ENCODE measurements at regions not wholly inside any gene's neighbourhood (a gene's known extent, or its start where the extent isn't known, plus 50 kb on each side); places are given as distances from the start of the nearest gene placed in this dataset.

DNA sequence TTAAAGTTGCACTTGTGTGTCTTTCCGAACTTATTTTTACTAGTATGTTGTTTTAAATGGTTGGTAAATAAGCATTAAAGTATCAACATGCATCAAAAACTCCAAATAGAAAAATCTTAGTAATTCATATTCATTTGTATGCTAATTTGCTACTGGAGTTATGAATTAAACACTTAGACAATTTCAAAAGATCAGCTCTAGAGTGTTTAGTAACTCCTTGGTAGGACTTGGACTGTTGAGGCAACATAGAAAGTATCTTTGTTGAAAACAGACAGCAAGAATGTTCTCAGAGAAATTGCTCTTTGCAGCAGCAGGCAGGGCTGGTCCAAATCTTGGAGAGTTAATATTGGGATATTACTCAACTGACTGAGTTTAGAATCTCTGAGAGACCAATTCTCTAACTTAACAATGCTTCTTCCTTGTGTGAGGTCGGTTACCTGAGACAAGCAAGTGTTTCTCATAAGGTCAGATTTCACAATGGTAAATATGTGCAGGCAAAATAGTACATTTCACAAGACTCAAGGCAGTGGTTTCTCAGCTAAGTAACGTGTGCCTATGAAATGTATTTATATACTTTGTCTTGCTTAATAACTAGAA is 147.8 kb upstream of the IL12A start:
- no peaks in the 10 kb centered on the region for H3K36me3 ChIP-seq
- no peak for DNase-seq (ENCODE audit: low spot score in 2 of 2)
- H3K9me3 ChIP-seq = no peaks in the 10 kb centered on the region
- no peak overlapping the region for H3K27ac ChIP-seq
- TF ChIP-seq CTCF (IDR thresholded peaks at IDR 0.05) = no peak
- intact Hi-C loops (cut with DNase I) = no loop called here
- H3K4me3 ChIP-seq = no peak overlapping the region
- no peaks in the 10 kb centered on the region for H3K27me3 ChIP-seq
- peaks cover 4 to 24% of the 10 kb centered on the region in 2 donors for H3K4me1 ChIP-seq

DNA sequence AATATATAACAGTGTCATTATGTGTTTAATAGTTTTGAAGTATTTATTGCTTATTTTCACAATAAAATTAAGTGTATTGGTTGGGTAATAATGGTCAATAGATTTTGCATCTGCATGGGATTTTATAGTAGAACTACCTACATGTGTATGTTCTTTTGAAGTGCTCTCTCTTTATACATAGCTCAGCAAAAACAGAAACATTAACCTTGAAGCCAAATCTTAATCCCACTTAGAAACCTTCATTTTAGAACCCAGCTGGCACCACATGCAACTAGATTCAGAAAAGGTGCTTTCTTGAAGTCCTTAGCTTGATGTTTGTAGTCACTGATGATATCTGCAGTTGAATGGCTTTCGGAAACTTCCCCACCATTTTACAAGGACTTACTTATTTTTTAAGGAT is 146.9 kb upstream of the IL12A start:
- no peak overlapping the region for H3K27ac ChIP-seq

GRCh38 chr3:159843840-159844730 is 144.6 kb upstream of the IL12A start:
- Histone ChIP-seq H3K4me3 (no peak overlapping the region), H3K27me3 (no peaks in the 10 kb centered on the region), H3K4me1 (peaks cover 4 to 26% of the 10 kb centered on the region in 2 donors), H3K27ac (no peak overlapping the region), H3K9me3 (no peaks in the 10 kb centered on the region), H3K36me3 (no peaks in the 10 kb centered on the region)
- TF ChIP-seq CTCF (IDR thresholded peaks at IDR 0.05) = no peak
- no peak for DNase-seq (ENCODE audit: low spot score in 2 of 2)
- intact Hi-C loops (cut with DNase I) = no loop called here

More for the DNA sequence above, 146.9 kb upstream of the IL12A start:
- intact Hi-C loops (cut with DNase I) = no loop called here
- peaks cover 4 to 25% of the 10 kb centered on the region in 2 donors for H3K4me1 ChIP-seq
- H3K36me3 ChIP-seq = no peaks in the 10 kb centered on the region
- DNase-seq (ENCODE audit: low spot score in 2 of 2) = no peak
- H3K4me3 ChIP-seq = no peak overlapping the region
- H3K27me3 ChIP-seq = no peaks in the 10 kb centered on the region
- no peaks in the 10 kb centered on the region for H3K9me3 ChIP-seq
- TF ChIP-seq CTCF (IDR thresholded peaks at IDR 0.05) = no peak

DNA sequence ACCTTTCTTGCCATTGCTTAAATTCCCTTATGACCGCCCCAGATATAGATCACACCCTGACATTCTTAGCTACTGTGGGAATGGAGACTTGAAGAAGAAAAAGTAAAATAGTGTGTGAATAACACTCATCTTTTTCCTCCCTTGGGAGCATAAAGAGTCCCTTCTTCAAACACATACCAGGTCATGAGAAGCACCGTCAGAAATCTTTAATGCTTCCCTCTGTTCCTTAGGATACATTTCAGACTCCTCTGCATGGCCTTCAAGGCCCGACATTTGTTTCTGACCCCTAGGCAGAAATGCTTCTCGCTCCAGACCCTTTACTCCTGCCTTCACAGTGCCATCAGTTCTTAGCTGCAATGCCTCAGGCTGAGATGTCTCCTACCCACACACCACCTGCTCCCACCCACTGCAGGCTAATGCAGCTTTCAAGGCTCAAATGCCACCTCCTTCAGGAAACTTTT is 143.8 kb upstream of the IL12A start:
- no peak overlapping the region for H3K4me3 ChIP-seq
- H3K9me3 ChIP-seq = no peaks in the 10 kb centered on the region
- no peaks in the 10 kb centered on the region for H3K27me3 ChIP-seq
- no peak overlapping the region for H3K27ac ChIP-seq
- peaks cover 4 to 26% of the 10 kb centered on the region in 2 donors for H3K4me1 ChIP-seq
- DNase-seq (ENCODE audit: low spot score in 2 of 2) = no peak
- TF ChIP-seq CTCF (IDR thresholded peaks at IDR 0.05) = no peak
- no peaks in the 10 kb centered on the region for H3K36me3 ChIP-seq
- intact Hi-C loops (cut with DNase I) = no loop called here

- no peak for DNase-seq (ENCODE audit: low spot score in 2 of 2)
- no peaks in the 10 kb centered on the region for H3K9me3 ChIP-seq
- no peak overlapping the region for H3K27ac ChIP-seq
- no peaks in the 10 kb centered on the region for H3K36me3 ChIP-seq
- intact Hi-C loops (cut with DNase I) = no loop called here
- no peak for TF ChIP-seq CTCF (IDR thresholded peaks at IDR 0.05)
- H3K27me3 ChIP-seq = no peaks in the 10 kb centered on the region
- H3K4me3 ChIP-seq = no peak overlapping the region
- H3K4me1 ChIP-seq = peaks cover 4 to 26% of the 10 kb centered on the region in 2 donors
Measured at GRCh38 chr3:159845737-159846136, 142.9 kb upstream of the IL12A start.
